Activated naive CD8-positive, alpha-beta T cell treated with anti-CD3 and anti-CD28 coated beads, Interleukin-2, amount 50 U/mL, for 24 hours (primary cell): ENCODE measurements at regions not wholly inside any gene's neighbourhood (a gene's known extent, or its start where the extent isn't known, plus 50 kb on each side); places are given as distances from the start of the nearest gene placed in this dataset.

ENCODE experiments used
- ATAC-seq: fragments of 150-1000 bp; cut with Tn5 transposase; one replicate; pipeline ENCODE4 v1.10.0; 2021
- DNase-seq: peaks from one replicate; pipeline ENCODE4 v3.0.0; 2021
- H3K27ac Mint-ChIP-seq: one replicate; pipeline ENCODE4 v1.8.0; 2021; ENCODE audit warnings: mild to moderate bottlenecking, mixed read lengths
- H3K27me3 Mint-ChIP-seq: one replicate; pipeline ENCODE4 v1.8.0; 2021; ENCODE audit warnings: mixed read lengths
- H3K36me3 Mint-ChIP-seq: one replicate; pipeline ENCODE4 v1.8.0; 2021; ENCODE audit warnings: low read depth, mixed read lengths
- H3K4me1 Mint-ChIP-seq: one replicate; pipeline ENCODE4 v1.8.0; 2021; ENCODE audit warnings: mixed read lengths
- H3K4me3 Mint-ChIP-seq: one replicate; pipeline ENCODE4 v1.8.0; 2021; ENCODE audit warnings: mild to moderate bottlenecking, moderate library complexity, mixed read lengths
- H3K9me3 Mint-ChIP-seq: one replicate; pipeline ENCODE4 v1.8.0; 2021; ENCODE audit warnings: mixed read lengths

- DNase-seq: no peak
- Mint-ChIP-seq H3K36me3 (no peaks in the 10 kb centered on the region), H3K9me3 (peaks cover 8% of the 10 kb centered on the region), H3K27ac (no peak overlapping the region), H3K4me3 (no peak overlapping the region), H3K4me1 (no peaks in the 10 kb centered on the region), H3K27me3 (no peaks in the 10 kb centered on the region)
- no peak for ATAC-seq
These were observed 716.2 kb downstream of the GBE1 start for GRCh38 chr3:81045246-81045645.

GRCh38 chr3:81043660-81044199 lies 717.7 kb downstream of the GBE1 start:
- DNase-seq (no peak), ATAC-seq (no peak)
- Mint-ChIP-seq H3K4me3 (no peak overlapping the region), H3K27ac (no peak overlapping the region), H3K36me3 (no peaks in the 10 kb centered on the region), H3K4me1 (no peaks in the 10 kb centered on the region), H3K9me3 (peaks cover 15% of the 10 kb centered on the region), H3K27me3 (no peaks in the 10 kb centered on the region)

- no peaks in the 10 kb centered on the region for H3K4me1 Mint-ChIP-seq
- no peak for DNase-seq
- no peaks in the 10 kb centered on the region for H3K27me3 Mint-ChIP-seq
- no peaks in the 10 kb centered on the region for H3K36me3 Mint-ChIP-seq
- peaks cover 12% of the 10 kb centered on the region for H3K9me3 Mint-ChIP-seq
- H3K27ac Mint-ChIP-seq: no peak overlapping the region
- no peak for ATAC-seq
- no peak overlapping the region for H3K4me3 Mint-ChIP-seq
These were observed 718.4 kb downstream of the GBE1 start for GRCh38 chr3:81043009-81043408.

- ATAC-seq (no peak), DNase-seq (no peak)
- Mint-ChIP-seq H3K4me3 (no peak overlapping the region), H3K4me1 (no peaks in the 10 kb centered on the region), H3K36me3 (no peaks in the 10 kb centered on the region), H3K9me3 (peaks cover 11% of the 10 kb centered on the region), H3K27ac (no peak overlapping the region), H3K27me3 (no peaks in the 10 kb centered on the region)
These were observed 720.1 kb downstream of the GBE1 start for GRCh38 chr3:81041331-81041730.

GRCh38 chr3:81040107-81040506 lies 721.3 kb downstream of the GBE1 start:
- DNase-seq: no peak
- Mint-ChIP-seq H3K4me1 (no peaks in the 10 kb centered on the region), H3K27me3 (no peaks in the 10 kb centered on the region), H3K4me3 (no peak overlapping the region), H3K27ac (no peak overlapping the region), H3K9me3 (peaks cover 8% of the 10 kb centered on the region), H3K36me3 (no peaks in the 10 kb centered on the region)
- no peak for ATAC-seq

- Mint-ChIP-seq H3K27me3 (no peaks in the 10 kb centered on the region), H3K9me3 (peaks cover 4% of the 10 kb centered on the region), H3K36me3 (no peaks in the 10 kb centered on the region), H3K27ac (no peak overlapping the region), H3K4me1 (no peaks in the 10 kb centered on the region), H3K4me3 (no peak overlapping the region)
- ATAC-seq (no peak), DNase-seq (no peak)
These were observed 727.8 kb downstream of the GBE1 start for GRCh38 chr3:81033684-81034083.

- Mint-ChIP-seq H3K9me3 (peaks cover 4% of the 10 kb centered on the region), H3K4me3 (no peak overlapping the region), H3K36me3 (no peaks in the 10 kb centered on the region), H3K27me3 (no peaks in the 10 kb centered on the region), H3K27ac (no peak overlapping the region), H3K4me1 (no peaks in the 10 kb centered on the region)
- no peak for DNase-seq
- ATAC-seq: no peak
These were observed 728.3 kb downstream of the GBE1 start for GRCh38 chr3:81033185-81033584.

- Mint-ChIP-seq H3K4me1 (no peaks in the 10 kb centered on the region), H3K4me3 (no peak overlapping the region), H3K9me3 (peaks cover 4% of the 10 kb centered on the region), H3K27ac (no peak overlapping the region), H3K36me3 (no peaks in the 10 kb centered on the region), H3K27me3 (no peaks in the 10 kb centered on the region)
- ATAC-seq (no peak), DNase-seq (no peak)
These were observed 731.6 kb downstream of the GBE1 start for GRCh38 chr3:81029861-81030260.

- ATAC-seq (no peak), DNase-seq (no peak)
- Mint-ChIP-seq H3K9me3 (no peaks in the 10 kb centered on the region), H3K4me3 (no peak overlapping the region), H3K4me1 (no peaks in the 10 kb centered on the region), H3K27me3 (no peaks in the 10 kb centered on the region), H3K36me3 (no peaks in the 10 kb centered on the region), H3K27ac (no peak overlapping the region)
These were observed 734.1 kb downstream of the GBE1 start for GRCh38 chr3:81027344-81027743.

- Mint-ChIP-seq H3K4me1 (no peaks in the 10 kb centered on the region), H3K36me3 (no peaks in the 10 kb centered on the region), H3K9me3 (no peaks in the 10 kb centered on the region), H3K4me3 (no peak overlapping the region), H3K27me3 (no peaks in the 10 kb centered on the region), H3K27ac (no peak overlapping the region)
- ATAC-seq (no peak), DNase-seq (no peak)
These were observed 736.9 kb downstream of the GBE1 start for GRCh38 chr3:81024560-81024959.

GRCh38 chr3:81022339-81022738 lies 739.1 kb downstream of the GBE1 start:
- H3K4me1 Mint-ChIP-seq: no peaks in the 10 kb centered on the region

GRCh38 chr3:81013360-81013759 lies 748.1 kb downstream of the GBE1 start:
- Mint-ChIP-seq H3K9me3 (peaks cover 21% of the 10 kb centered on the region), H3K36me3 (no peaks in the 10 kb centered on the region), H3K4me1 (no peaks in the 10 kb centered on the region), H3K27ac (no peak overlapping the region), H3K27me3 (no peaks in the 10 kb centered on the region), H3K4me3 (no peak overlapping the region)
- no peak for ATAC-seq
- DNase-seq: no peak

More at GRCh38 chr3:81022339-81022738, 739.1 kb downstream of the GBE1 start:
- ATAC-seq (no peak), DNase-seq (no peak)
- H3K4me3 Mint-ChIP-seq: no peak overlapping the region
- peaks cover 9% of the 10 kb centered on the region for H3K9me3 Mint-ChIP-seq
- no peaks in the 10 kb centered on the region for H3K36me3 Mint-ChIP-seq
- H3K27ac Mint-ChIP-seq: no peak overlapping the region
- no peaks in the 10 kb centered on the region for H3K27me3 Mint-ChIP-seq

- ATAC-seq: no peak
- H3K27me3 Mint-ChIP-seq: no peaks in the 10 kb centered on the region
- no peak overlapping the region for H3K4me3 Mint-ChIP-seq
- no peak for DNase-seq
- no peaks in the 10 kb centered on the region for H3K4me1 Mint-ChIP-seq
- H3K9me3 Mint-ChIP-seq: peaks cover 9% of the 10 kb centered on the region
- no peak overlapping the region for H3K27ac Mint-ChIP-seq
- H3K36me3 Mint-ChIP-seq: no peaks in the 10 kb centered on the region
These were observed 755.5 kb downstream of the GBE1 start for GRCh38 chr3:81005992-81006391.

- ATAC-seq (no peak), DNase-seq (no peak)
- H3K4me1 Mint-ChIP-seq: no peaks in the 10 kb centered on the region
- no peak overlapping the region for H3K4me3 Mint-ChIP-seq
- H3K27me3 Mint-ChIP-seq: no peaks in the 10 kb centered on the region
- peaks cover 3% of the 10 kb centered on the region for H3K9me3 Mint-ChIP-seq
- H3K36me3 Mint-ChIP-seq: no peaks in the 10 kb centered on the region
- H3K27ac Mint-ChIP-seq: no peak overlapping the region
These were observed 757.6 kb downstream of the GBE1 start for GRCh38 chr3:81003817-81004216.

GRCh38 chr3:81003008-81003645 lies 758.3 kb downstream of the GBE1 start:
- ATAC-seq (no peak), DNase-seq (no peak)
- Mint-ChIP-seq H3K27ac (no peak overlapping the region), H3K9me3 (peaks cover 3% of the 10 kb centered on the region), H3K27me3 (no peaks in the 10 kb centered on the region), H3K4me1 (no peaks in the 10 kb centered on the region), H3K36me3 (no peaks in the 10 kb centered on the region), H3K4me3 (no peak overlapping the region)

GRCh38 chr3:80999481-80999880 lies 762.0 kb downstream of the GBE1 start:
- Mint-ChIP-seq H3K27me3 (no peaks in the 10 kb centered on the region), H3K27ac (no peak overlapping the region), H3K4me3 (no peak overlapping the region), H3K9me3 (peaks cover 3% of the 10 kb centered on the region), H3K36me3 (no peaks in the 10 kb centered on the region), H3K4me1 (no peaks in the 10 kb centered on the region)
- no peak for DNase-seq
- no peak for ATAC-seq
